CD4-positive, alpha-beta memory T cell (primary cell): ENCODE measurements at regions not wholly inside any gene's neighbourhood (a gene's known extent, or its start where the extent isn't known, plus 50 kb on each side); places are given as distances from the start of the nearest gene placed in this dataset.
"Not testable (repeated sequence)": the region's sequence is repeated elsewhere in the genome, so short reads cannot be mapped to it uniquely, and the experiment has no call there.

Experiments
- CTCF ChIA-PET: fragments of 350-600 bp; sonication (Branson Sonifier 250); formaldehyde crosslinking; loops from one replicate; lab custom pipeline; 2021; ENCODE audit warnings: inconsistent platforms; ENCODE audit not compliant: partially characterized antibody; lab: Charles Lee
- POLR2A ChIA-PET: fragments of 350-600 bp; sonication (Branson Sonifier 250); formaldehyde crosslinking; loops from one replicate; lab custom pipeline; 2021; ENCODE audit not compliant: partially characterized antibody; lab: Charles Lee
- DNase-seq, 5 donors: peaks; one replicate each; pipeline versions ENCODE4 v3.0.0 to v3.0.0-alpha.2; 2020 to 2022; ENCODE audit warnings: mixed read lengths in 1 of 5
- H3K27ac ChIP-seq: one replicate; pipeline ENCODE4 v1.7.0; 2013; ENCODE audit warnings: low read depth, low read length
- H3K27me3 ChIP-seq: 2 replicates; pipeline ENCODE4 v1.7.0; 2013; ENCODE audit warnings: mild to moderate bottlenecking, low read length, moderate library complexity; ENCODE audit not compliant: insufficient read depth
- H3K36me3 ChIP-seq: 2 replicates; pipeline ENCODE4 v1.7.0; 2013; ENCODE audit warnings: mild to moderate bottlenecking, low read length, moderate library complexity; ENCODE audit not compliant: insufficient read depth
- H3K4me1 ChIP-seq: 2 replicates; pipeline ENCODE4 v1.7.0; 2013; ENCODE audit warnings: mild to moderate bottlenecking, low read length, moderate library complexity; ENCODE audit not compliant: insufficient read depth
- H3K4me3 ChIP-seq, 2 donors: one replicate each; pipeline ENCODE4 v1.7.0; 2013; ENCODE audit warnings: low read length in 2 of 2, mild to moderate bottlenecking in 1 of 2
- H3K9me3 ChIP-seq, 2 donors: one replicate each; pipeline ENCODE4 v1.7.0; 2013; ENCODE audit warnings: low read length in 2 of 2, control low read depth in 1 of 2; ENCODE audit not compliant: control insufficient read depth in 1 of 2
- H3K27ac Mint-ChIP-seq, 7 donors: one replicate each; pipeline ENCODE4 v1.8.0; 2020 to 2021; ENCODE audit warnings: mixed read lengths in 7 of 7, mild to moderate bottlenecking in 6 of 7, inconsistent platforms in 3 of 7, moderate library complexity in 3 of 7
- H3K27me3 Mint-ChIP-seq, 2 donors: one replicate each; pipeline ENCODE4 v1.8.0; 2020 to 2021; ENCODE audit warnings: mixed read lengths in 2 of 2
- H3K36me3 Mint-ChIP-seq, 2 donors: one replicate each; pipeline ENCODE4 v1.8.0; 2020 to 2021; ENCODE audit warnings: mixed read lengths in 2 of 2, inconsistent platforms in 1 of 2, mild to moderate bottlenecking in 1 of 2
- H3K4me1 Mint-ChIP-seq, 4 donors: one replicate each; pipeline ENCODE4 v1.8.0; 2020 to 2021; ENCODE audit warnings: mixed read lengths in 4 of 4, mild to moderate bottlenecking in 1 of 4
- H3K4me3 Mint-ChIP-seq, 8 donors: one replicate each; pipeline ENCODE4 v1.8.0; 2020 to 2021; ENCODE audit warnings: mixed read lengths in 8 of 8, mild to moderate bottlenecking in 7 of 8, moderate library complexity in 6 of 8, inconsistent platforms in 3 of 8
- H3K9me3 Mint-ChIP-seq, 8 donors: one replicate each; pipeline ENCODE4 v1.8.0; 2020 to 2021; ENCODE audit warnings: mixed read lengths in 8 of 8, mild to moderate bottlenecking in 5 of 8, inconsistent platforms in 3 of 8, moderate library complexity in 1 of 8
- intact Hi-C: fragments of 100-400 bp; cut with micrococcal nuclease; formaldehyde crosslinking; loops from one replicate; pipeline ENCODE4 v1.15.1; 2023

DNA sequence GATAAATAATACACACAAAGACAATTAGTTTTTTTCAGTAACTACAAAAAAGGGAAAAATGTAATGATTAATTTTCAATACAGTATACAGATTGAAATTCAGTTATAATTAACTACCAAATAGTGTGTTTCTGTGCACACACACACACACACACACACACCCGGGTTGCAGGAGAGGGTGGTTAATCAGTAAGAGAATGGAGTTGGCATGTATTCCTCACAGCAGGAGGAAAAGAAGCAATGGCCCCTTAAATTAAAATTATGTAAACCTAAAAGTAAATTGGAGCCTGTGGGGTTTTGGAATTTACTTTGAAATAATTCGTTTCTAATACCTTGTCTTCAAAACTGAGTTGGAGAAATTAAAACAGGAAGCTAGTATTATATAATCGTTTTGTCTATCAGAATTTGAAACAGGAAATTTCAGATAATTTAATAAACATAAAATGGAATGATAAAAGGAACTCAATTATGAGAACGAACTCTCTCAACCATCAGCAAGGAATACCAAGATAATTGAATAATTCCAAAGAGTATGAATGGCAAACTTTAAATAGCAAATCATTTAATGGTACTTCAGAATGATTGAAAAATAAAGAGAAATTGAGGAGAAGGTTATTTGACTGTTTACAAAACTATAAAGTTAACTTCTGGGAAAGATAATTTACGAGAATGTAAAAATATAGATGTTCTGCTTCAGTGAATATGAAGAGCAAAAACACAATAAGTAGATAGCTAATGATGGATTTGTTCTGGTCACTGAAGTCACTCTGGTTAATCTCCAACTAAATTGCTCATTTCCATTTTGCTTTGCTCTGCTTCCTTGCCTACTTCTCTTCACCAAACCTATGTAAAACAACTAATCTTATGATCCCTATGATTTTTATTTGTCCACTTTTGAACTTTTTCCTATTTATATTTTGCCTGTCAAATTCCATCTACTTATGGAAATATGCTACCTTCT, 547.9 kb upstream of the ZP4 start:
- Mint-ChIP-seq H3K27ac (no peak overlapping the region), H3K4me3 (no peak overlapping the region), H3K9me3 (peaks cover 2 to 13% (median 6%) of the 10 kb centered on the region in 8 donors), H3K36me3 (no peaks in the 10 kb centered on the region), H3K27me3 (no peaks in the 10 kb centered on the region), H3K4me1 (no peaks in the 10 kb centered on the region)
- Histone ChIP-seq H3K4me1 (no peaks in the 10 kb centered on the region), H3K36me3 (no peaks in the 10 kb centered on the region), H3K9me3 (peaks cover 0 to 5% of the 10 kb centered on the region in 2 donors), H3K27ac (no peak overlapping the region), H3K27me3 (no peaks in the 10 kb centered on the region), H3K4me3 (no peak overlapping the region)
- ChIA-PET CTCF (interaction anchor here (1.5 kb wide), 1 partner anchor 8 kb away, joined by 4 read pairs; no protein-coding TSS in a partner anchor), POLR2A (no interaction called here)
- intact Hi-C loops: no loop called here
- DNase-seq: no peak

DNA sequence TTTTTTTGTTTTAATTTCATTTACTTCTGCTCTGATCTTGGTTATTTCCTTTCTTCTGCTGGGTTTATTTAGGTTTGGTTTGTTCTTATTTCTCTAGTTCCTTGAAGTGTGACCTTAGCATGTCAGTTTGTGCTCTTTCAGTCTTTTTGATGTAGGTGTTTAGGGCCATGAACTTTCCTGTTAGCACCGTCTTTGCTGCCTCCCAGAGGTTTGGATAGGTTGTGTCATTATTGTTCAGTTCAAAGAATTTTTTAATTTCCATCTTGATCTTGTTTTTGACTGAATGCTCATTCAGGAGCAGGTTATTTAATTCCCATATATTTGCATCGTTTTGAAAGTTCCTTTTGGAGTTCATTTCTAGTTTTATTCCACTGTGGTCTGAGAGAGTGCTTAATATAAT, 539.0 kb upstream of the ZP4 start:
- DNase-seq, H3K27ac Mint-ChIP-seq, POLR2A ChIA-PET, intact Hi-C loops, H3K27me3 Mint-ChIP-seq, H3K27me3 ChIP-seq, CTCF ChIA-PET, H3K4me3 ChIP-seq, H3K36me3 Mint-ChIP-seq, H3K9me3 ChIP-seq, H3K36me3 ChIP-seq, H3K4me1 Mint-ChIP-seq, H3K4me1 ChIP-seq, H3K4me3 Mint-ChIP-seq, H3K27ac ChIP-seq: not testable (repeated sequence)
- H3K9me3 Mint-ChIP-seq: peaks cover 0 to 26% (median 3%) of the 10 kb centered on the region in 8 donors

- Histone ChIP-seq H3K27ac (no peak overlapping the region), H3K27me3 (no peaks in the 10 kb centered on the region), H3K9me3 (no peaks in the 10 kb centered on the region), H3K4me1 (no peaks in the 10 kb centered on the region), H3K4me3 (no peak overlapping the region), H3K36me3 (no peaks in the 10 kb centered on the region)
- POLR2A ChIA-PET: no interaction called here
- no peaks in the 10 kb centered on the region for H3K36me3 Mint-ChIP-seq
- H3K4me1 Mint-ChIP-seq: no peaks in the 10 kb centered on the region
- CTCF ChIA-PET: no interaction called here
- H3K27ac Mint-ChIP-seq: no peak overlapping the region
- H3K9me3 Mint-ChIP-seq: peaks cover 0 to 10% (median 5%) of the 10 kb centered on the region in 8 donors
- no peaks in the 10 kb centered on the region for H3K27me3 Mint-ChIP-seq
- H3K4me3 Mint-ChIP-seq: no peak overlapping the region
- DNase-seq: no peak
- intact Hi-C loops: no loop called here
These were observed 528.5 kb upstream of the ZP4 start for GRCh38 chr1:238419209-238419608.

DNA sequence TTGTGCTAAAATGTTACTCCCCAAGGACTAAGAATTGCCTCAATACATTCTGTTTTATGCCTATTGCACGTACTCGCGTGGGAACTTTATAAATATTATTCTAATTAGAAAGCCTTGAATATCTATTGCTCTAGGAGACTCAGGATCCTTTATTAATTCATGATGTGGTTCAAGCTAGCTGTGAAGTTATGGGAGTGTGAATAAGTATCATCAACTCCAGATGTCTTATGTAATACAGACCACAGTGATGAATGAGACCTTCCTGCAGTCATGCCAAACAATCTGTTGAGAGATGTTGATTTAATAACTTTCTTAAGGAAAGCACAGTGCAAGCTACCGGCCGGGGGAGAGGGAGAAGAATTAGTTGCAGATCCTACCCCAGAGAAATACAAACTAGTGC, 519.2 kb upstream of the ZP4 start:
- CTCF ChIA-PET: no interaction called here
- Mint-ChIP-seq H3K4me1 (no peaks in the 10 kb centered on the region), H3K4me3 (no peak overlapping the region), H3K27ac (no peak overlapping the region), H3K36me3 (no peaks in the 10 kb centered on the region), H3K27me3 (no peaks in the 10 kb centered on the region), H3K9me3 (peaks cover 0 to 9% (median 5%) of the 10 kb centered on the region in 8 donors)
- no peak overlapping the region for H3K27ac ChIP-seq
- POLR2A ChIA-PET: no interaction called here
- no peak for DNase-seq
- no peaks in the 10 kb centered on the region for H3K36me3 ChIP-seq
- no peak overlapping the region for H3K4me3 ChIP-seq
- no peaks in the 10 kb centered on the region for H3K9me3 ChIP-seq
- no peaks in the 10 kb centered on the region for H3K4me1 ChIP-seq
- H3K27me3 ChIP-seq: no peaks in the 10 kb centered on the region
- intact Hi-C loops: no loop called here

- CTCF ChIA-PET: no interaction called here
- Mint-ChIP-seq H3K27ac (no peak overlapping the region), H3K36me3 (no peaks in the 10 kb centered on the region), H3K9me3 (peaks cover 3 to 12% (median 6%) of the 10 kb centered on the region in 8 donors), H3K4me1 (peaks cover 0 to 2% (median 0%) of the 10 kb centered on the region in 4 donors), H3K4me3 (no peak overlapping the region), H3K27me3 (no peaks in the 10 kb centered on the region)
- DNase-seq: no peak
- POLR2A ChIA-PET: no interaction called here
- intact Hi-C loops: no loop called here
- Histone ChIP-seq H3K27me3 (no peaks in the 10 kb centered on the region), H3K36me3 (no peaks in the 10 kb centered on the region), H3K27ac (no peak overlapping the region), H3K9me3 (no peaks in the 10 kb centered on the region), H3K4me1 (no peaks in the 10 kb centered on the region), H3K4me3 (no peak overlapping the region)
These were observed 518.6 kb upstream of the ZP4 start for GRCh38 chr1:238409191-238409850.

DNA sequence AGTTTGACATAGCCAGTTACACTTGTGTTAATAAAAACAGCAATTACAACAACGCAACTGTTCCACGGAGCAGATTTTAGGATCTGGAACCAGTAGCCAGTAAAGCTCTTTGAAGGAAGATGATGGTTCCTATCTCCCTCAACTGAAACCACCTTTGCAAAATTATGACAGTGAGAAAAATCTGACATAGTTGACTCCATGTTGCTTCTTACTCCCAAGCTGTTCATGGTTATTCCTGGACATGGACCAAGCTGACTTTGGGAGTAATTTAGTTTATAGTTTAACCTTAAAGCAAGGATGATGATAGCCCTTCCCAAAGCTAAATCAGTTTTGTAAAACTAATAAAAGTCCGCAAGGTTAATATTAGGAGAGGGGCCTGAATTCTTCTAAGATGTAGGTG, 518.0 kb upstream of the ZP4 start:
- Histone ChIP-seq H3K4me3 (no peak overlapping the region), H3K4me1 (no peaks in the 10 kb centered on the region), H3K36me3 (no peaks in the 10 kb centered on the region), H3K27me3 (no peaks in the 10 kb centered on the region), H3K27ac (no peak overlapping the region), H3K9me3 (no peaks in the 10 kb centered on the region)
- ChIA-PET POLR2A (no interaction called here), CTCF (no interaction called here)
- Mint-ChIP-seq H3K27me3 (no peaks in the 10 kb centered on the region), H3K36me3 (no peaks in the 10 kb centered on the region), H3K4me3 (no peak overlapping the region), H3K9me3 (peaks cover 3 to 12% (median 6%) of the 10 kb centered on the region in 8 donors), H3K4me1 (peaks cover 0 to 2% (median 0%) of the 10 kb centered on the region in 4 donors), H3K27ac (no peak overlapping the region)
- no peak for DNase-seq
- intact Hi-C loops: no loop called here

GRCh38 chr1:238406098-238406860, 515.6 kb upstream of the ZP4 start:
- H3K4me3 ChIP-seq: no peak overlapping the region
- Mint-ChIP-seq H3K4me3 (no peak overlapping the region), H3K4me1 (peaks cover 0 to 2% (median 0%) of the 10 kb centered on the region in 4 donors), H3K27ac (no peak overlapping the region), H3K9me3 (peaks cover 0 to 8% (median 5%) of the 10 kb centered on the region in 8 donors), H3K27me3 (no peaks in the 10 kb centered on the region), H3K36me3 (no peaks in the 10 kb centered on the region)
- POLR2A ChIA-PET: no interaction called here
- no peak overlapping the region for H3K27ac ChIP-seq
- DNase-seq: no peak
- H3K36me3 ChIP-seq: no peaks in the 10 kb centered on the region
- intact Hi-C loops: no loop called here
- no peaks in the 10 kb centered on the region for H3K4me1 ChIP-seq
- H3K27me3 ChIP-seq: no peaks in the 10 kb centered on the region
- CTCF ChIA-PET: no interaction called here
- no peaks in the 10 kb centered on the region for H3K9me3 ChIP-seq
